ENCODE measurements at regions not wholly inside any gene's neighbourhood (a gene's known extent, or its start where the extent isn't known, plus 50 kb on each side); places are given as distances from the start of the nearest gene placed in this dataset.

- TF ChIP-seq EZH2 (IDR thresholded peaks at IDR 0.05; ENCODE audit: low read length, unreplicated experiment) (no peak), CTCF (conservative IDR thresholded peaks at IDR 0.05; ENCODE audit: low read depth, low read length) (no peak), EZH2phosphoT487 (IDR thresholded peaks at IDR 0.05; ENCODE audit: borderline replicate concordance, low read length) (no peak)
Observed at GRCh38 chr4:119725011-119725410, 96.4 kb upstream of the PDE5A start.
